Transverse colon (tissue), 4 donors: ENCODE measurements at regions not wholly inside any gene's neighbourhood (a gene's known extent, or its start where the extent isn't known, plus 50 kb on each side); places are given as distances from the start of the nearest gene placed in this dataset.

Experiments used
- DNase-seq: peaks from one replicate; pipeline ENCODE4 v3.0.0-alpha.2; 2019
- H3K27ac ChIP-seq, 4 donors: fragments of 200-600 bp; sonication (generic); 2 replicates each; pipeline ENCODE4 v1.5.1; 2016 to 2018; ENCODE audit warnings: inconsistent platforms in 4 of 4
- H3K27me3 ChIP-seq: fragments of 200-600 bp; sonication (generic); 2 replicates; pipeline ENCODE4 v1.5.1; 2017; ENCODE audit warnings: inconsistent platforms
- H3K36me3 ChIP-seq, 4 donors: fragments of 200-600 bp; sonication (generic); 2 replicates each; pipeline ENCODE4 v1.5.1; 2017 to 2019; ENCODE audit warnings: inconsistent platforms in 4 of 4
- H3K4me1 ChIP-seq, 4 donors: fragments of 200-600 bp; sonication (generic); 2 replicates each; pipeline ENCODE4 v1.5.1; 2017 to 2020; ENCODE audit warnings: inconsistent platforms in 4 of 4
- H3K4me3 ChIP-seq, 4 donors: fragments of 200-600 bp; sonication (generic); 1 replicate in 1 of 4; 2 replicates in 3 of 4; pipeline versions ENCODE4 v1.5.1 to v1.6.1; 2017 to 2019; ENCODE audit warnings: inconsistent platforms in 4 of 4
- H3K9me3 ChIP-seq, 2 donors: fragments of 200-600 bp; sonication (generic); 2 replicates each; pipeline ENCODE4 v1.5.1; 2017 to 2019; ENCODE audit warnings: inconsistent platforms in 2 of 2
- CTCF ChIP-seq, 5 experiments: fragments of 200-600 bp in 3 of 5; fragments of 450-650 bp in 2 of 5; sonication (generic) in 3 of 5; IDR thresholded peaks; 1 replicate in 2 of 5; 2 replicates in 3 of 5; pipeline ENCODE4 v1.5.1; 2016 to 2017; ENCODE audit warnings: antibody characterized with exemption in 5 of 5, inconsistent platforms in 3 of 5, mild to moderate bottlenecking in 2 of 5, moderate library complexity in 1 of 5
- EP300 ChIP-seq: sonication (generic); formaldehyde crosslinking; IDR thresholded peaks from one replicate; pipeline ENCODE4 v1.6.1; 2017; ENCODE audit warnings: antibody characterized with exemption, low read depth
- POLR2A ChIP-seq: fragments of 450-650 bp; IDR thresholded peaks from one replicate; pipeline ENCODE4 v1.6.1; 2016; ENCODE audit warnings: antibody characterized with exemption, mild to moderate bottlenecking, moderate library complexity
- POLR2AphosphoS5 ChIP-seq, 3 donors: sonication (generic); formaldehyde crosslinking; IDR thresholded peaks; one replicate each; pipeline ENCODE4 v1.6.1; 2016; ENCODE audit warnings: antibody characterized with exemption in 3 of 3
- WGBS, 2 donors: methylation state at CpG; one replicate each; pipeline ENCODE4 v1.1.5; 2018; ENCODE audit warnings: low coverage in 1 of 2; 5-methylcytosine and 5-hydroxymethylcytosine counted together
- in situ Hi-C, 4 donors: fragments of 200-750 bp; cut with MboI; loops; one replicate each; pipeline versions ENCODE4 v1.15.0 to v1.15.1; 2017; ENCODE audit warnings: low sequenced_read_pairs in 3 of 4, low pct_ligation_motif_present in 1 of 4, low pct_unique_long_range_greater_than_20kb in 1 of 4
- intact Hi-C: fragments of 100-400 bp; cut with DNase I; formaldehyde crosslinking; loops from one replicate; pipeline ENCODE4 v1.15.1; 2023; ENCODE audit warnings: low total_unique reads

- in situ Hi-C loops (no loop called here), intact Hi-C loops (no loop called here)
- H3K4me1 ChIP-seq: no peaks in the 10 kb centered on the region
- no peak for DNase-seq
- TF ChIP-seq EP300: no peak
- no peak for TF ChIP-seq CTCF (IDR thresholded peaks at IDR 0.05)
- no peak for TF ChIP-seq POLR2AphosphoS5 (IDR thresholded peaks at IDR 0.05)
- TF ChIP-seq POLR2A: no peak
- H3K36me3 ChIP-seq: no peaks in the 10 kb centered on the region
- no peak overlapping the region for H3K4me3 ChIP-seq
- H3K9me3 ChIP-seq: no peaks in the 10 kb centered on the region
- no peaks in the 10 kb centered on the region for H3K27me3 ChIP-seq
- 38 to 63% methylated on average over 1 of the region's 1 CpG for WGBS, 2 donors
- H3K27ac ChIP-seq: no peak overlapping the region
Measured at GRCh38 chr6:40727271-40727670, 140.1 kb upstream of the LRFN2 start.

- TF ChIP-seq CTCF (IDR thresholded peaks at IDR 0.05) (no peak), EP300 (no peak), POLR2A (no peak), POLR2AphosphoS5 (IDR thresholded peaks at IDR 0.05) (no peak)
- Histone ChIP-seq H3K4me3 (no peak overlapping the region), H3K9me3 (no peaks in the 10 kb centered on the region), H3K4me1 (no peaks in the 10 kb centered on the region), H3K36me3 (no peaks in the 10 kb centered on the region), H3K27ac (no peak overlapping the region), H3K27me3 (no peaks in the 10 kb centered on the region)
- in situ Hi-C loops (no loop called here), intact Hi-C loops (no loop called here)
- 85 to 90% methylated on average over 5 of the region's 5 CpGs for whole genome bisulfite sequencing, 2 donors
- no peak for DNase-seq
Measured at GRCh38 chr6:40726853-40727252, 139.7 kb upstream of the LRFN2 start.

GRCh38 chr6:40725390-40725789, 138.2 kb upstream of the LRFN2 start:
- peaks cover 0 to 3% (median 0%) of the 10 kb centered on the region in 4 donors for H3K4me1 ChIP-seq
- no peak for TF ChIP-seq CTCF (IDR thresholded peaks at IDR 0.05)
- TF ChIP-seq EP300: no peak
- no peak for TF ChIP-seq POLR2A
- no peak for TF ChIP-seq POLR2AphosphoS5 (IDR thresholded peaks at IDR 0.05)
- no peak overlapping the region for H3K4me3 ChIP-seq
- intact Hi-C loops (no loop called here), in situ Hi-C loops (no loop called here)
- DNase-seq: no peak
- WGBS, 2 donors: 83% methylated on average over 2 of the region's 2 CpGs; no CpG with 5 or more reads in 1 of the 2 donors
- no peaks in the 10 kb centered on the region for H3K9me3 ChIP-seq
- H3K27me3 ChIP-seq: no peaks in the 10 kb centered on the region
- no peaks in the 10 kb centered on the region for H3K36me3 ChIP-seq
- no peak overlapping the region for H3K27ac ChIP-seq

- no peak for TF ChIP-seq POLR2A
- TF ChIP-seq CTCF (IDR thresholded peaks at IDR 0.05): no peak
- no peak for TF ChIP-seq EP300
- no peak for TF ChIP-seq POLR2AphosphoS5 (IDR thresholded peaks at IDR 0.05)
Measured at GRCh38 chr6:40724886-40725285, 137.7 kb upstream of the LRFN2 start.

More at GRCh38 chr6:40724886-40725285, 137.7 kb upstream of the LRFN2 start:
- in situ Hi-C loops (no loop called here), intact Hi-C loops (no loop called here)
- DNase-seq: no peak
- H3K27me3 ChIP-seq: no peaks in the 10 kb centered on the region
- no peak overlapping the region for H3K4me3 ChIP-seq
- H3K36me3 ChIP-seq: no peaks in the 10 kb centered on the region
- 72% methylated on average over 3 of the region's 3 CpGs; no CpG with 5 or more reads in 1 of the 2 donors for WGBS, 2 donors
- no peak overlapping the region for H3K27ac ChIP-seq
- no peaks in the 10 kb centered on the region for H3K9me3 ChIP-seq
- H3K4me1 ChIP-seq: peaks cover 0 to 8% (median 4%) of the 10 kb centered on the region in 4 donors
